OCI-LY7 (cell line): ENCODE measurements at regions not wholly inside any gene's neighbourhood (a gene's known extent, or its start where the extent isn't known, plus 50 kb on each side); places are given as distances from the start of the nearest gene placed in this dataset.

Experiments used
- CTCF ChIP-seq: fragments of 200-600 bp; sonication (generic); conservative IDR thresholded peaks from 2 replicates; pipeline ENCODE4 v1.5.1; 2014; ENCODE audit warnings: mild to moderate bottlenecking, antibody characterized with exemption, low read length, moderate library complexity, mixed read lengths
- EZH2phosphoT487 ChIP-seq: fragments of 200-600 bp; sonication (generic); IDR thresholded peaks from 2 replicates; pipeline ENCODE4 v1.6.1; 2018; ENCODE audit warnings: low read depth, borderline replicate concordance, mild to moderate bottlenecking, mixed run types, antibody characterized with exemption, low read length, moderate library complexity, mixed read lengths

GRCh38 chr2:22600156-22600555, 784.8 kb upstream of the KLHL29 start:
- TF ChIP-seq CTCF, result no peak
- TF ChIP-seq EZH2phosphoT487, result no peak
